ENCODE measurements at regions not wholly inside any gene's neighbourhood (a gene's known extent, or its start where the extent isn't known, plus 50 kb on each side); places are given as distances from the start of the nearest gene placed in this dataset.

DNA sequence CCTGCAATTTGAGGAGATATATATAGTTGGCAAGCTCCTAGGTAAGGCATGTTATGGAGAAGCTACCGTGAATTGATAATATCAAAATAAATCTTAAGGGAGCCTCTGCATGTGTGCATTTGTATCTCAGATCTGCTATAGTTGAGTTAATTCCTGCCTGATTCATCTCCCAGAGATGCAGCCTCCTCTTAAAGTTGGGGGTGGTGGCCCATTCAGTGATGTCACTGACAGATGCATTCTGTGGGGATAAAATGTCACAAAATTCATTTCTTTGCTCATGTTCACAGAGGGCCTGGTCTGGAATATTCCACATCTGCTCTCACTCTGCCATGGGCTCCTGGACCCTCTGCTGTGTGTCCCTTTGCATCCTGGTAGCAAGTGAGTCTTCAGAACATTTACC lies 185.8 kb upstream of the PRSS1 start:
- TF ChIP-seq POLR2AphosphoS5 (IDR thresholded peaks at IDR 0.05) = no peak
- TF ChIP-seq, protein P1, sequence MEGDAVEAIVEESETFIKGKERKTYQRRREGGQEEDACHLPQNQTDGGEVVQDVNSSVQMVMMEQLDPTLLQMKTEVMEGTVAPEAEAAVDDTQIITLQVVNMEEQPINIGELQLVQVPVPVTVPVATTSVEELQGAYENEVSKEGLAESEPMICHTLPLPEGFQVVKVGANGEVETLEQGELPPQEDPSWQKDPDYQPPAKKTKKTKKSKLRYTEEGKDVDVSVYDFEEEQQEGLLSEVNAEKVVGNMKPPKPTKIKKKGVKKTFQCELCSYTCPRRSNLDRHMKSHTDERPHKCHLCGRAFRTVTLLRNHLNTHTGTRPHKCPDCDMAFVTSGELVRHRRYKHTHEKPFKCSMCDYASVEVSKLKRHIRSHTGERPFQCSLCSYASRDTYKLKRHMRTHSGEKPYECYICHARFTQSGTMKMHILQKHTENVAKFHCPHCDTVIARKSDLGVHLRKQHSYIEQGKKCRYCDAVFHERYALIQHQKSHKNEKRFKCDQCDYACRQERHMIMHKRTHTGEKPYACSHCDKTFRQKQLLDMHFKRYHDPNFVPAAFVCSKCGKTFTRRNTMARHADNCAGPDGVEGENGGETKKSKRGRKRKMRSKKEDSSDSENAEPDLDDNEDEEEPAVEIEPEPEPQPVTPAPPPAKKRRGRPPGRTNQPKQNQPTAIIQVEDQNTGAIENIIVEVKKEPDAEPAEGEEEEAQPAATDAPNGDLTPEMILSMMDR (IDR thresholded peaks at IDR 0.05) = no peak

Measured in breast epithelium (tissue), 3 donors.